SU-DHL-6 (cell line): ENCODE measurements at regions not wholly inside any gene's neighbourhood (a gene's known extent, or its start where the extent isn't known, plus 50 kb on each side); places are given as distances from the start of the nearest gene placed in this dataset.

Source experiments
- H2AFZ ChIP-seq: fragments of 200-600 bp; sonication (generic); 2 replicates; pipeline ENCODE4 v1.6.1; 2014; ENCODE audit warnings: low read depth, mild to moderate bottlenecking, moderate library complexity, mixed read lengths, antibody characterized with exemption, low read length; ENCODE audit not compliant: severe bottlenecking
- H3F3A ChIP-seq: fragments of 200-600 bp; shearing (Covaris generic); 2 replicates; pipeline ENCODE4 v1.6.0; 2016; ENCODE audit warnings: antibody characterized with exemption, mild to moderate bottlenecking; ENCODE audit not compliant: insufficient read depth
- H3K27ac ChIP-seq: fragments of 200-600 bp; sonication (generic); 2 replicates; pipeline ENCODE4 v1.5.1; 2016; ENCODE audit warnings: low read depth, mild to moderate bottlenecking, low read length, moderate library complexity, mixed read lengths
- H3K27me3 ChIP-seq: fragments of 200-600 bp; sonication (generic), shearing (Covaris generic); 2 replicates; pipeline ENCODE4 v1.6.0; 2014; ENCODE audit warnings: mild to moderate bottlenecking, low read length
- H3K36me3 ChIP-seq: fragments of 200-600 bp; sonication (generic); 2 replicates; pipeline ENCODE4 v1.6.1; 2014; ENCODE audit warnings: mild to moderate bottlenecking, low read length, mixed read lengths
- H3K4me2 ChIP-seq: fragments of 300-600, 200-600 bp; shearing (Covaris generic), sonication (generic); 2 replicates; pipeline ENCODE4 v1.6.0; 2014; ENCODE audit warnings: low read length, low read depth, mild to moderate bottlenecking; ENCODE audit not compliant: poor library complexity, severe bottlenecking
- H3K4me3 ChIP-seq: fragments of 200-600 bp; sonication (generic); 2 replicates; pipeline ENCODE4 v1.5.1; 2014; ENCODE audit warnings: antibody characterized with exemption, low read length, mild to moderate bottlenecking, mixed read lengths; ENCODE audit not compliant: insufficient read depth, poor library complexity, severe bottlenecking
- H3K79me2 ChIP-seq: fragments of 200-600 bp; sonication (generic); 2 replicates; pipeline ENCODE4 v1.6.1; 2014; ENCODE audit warnings: mild to moderate bottlenecking, low read length, moderate library complexity; ENCODE audit not compliant: insufficient read depth
- H3K9ac ChIP-seq: fragments of 200-600 bp; sonication (generic); 2 replicates; pipeline ENCODE4 v1.7.0; 2014; ENCODE audit warnings: mild to moderate bottlenecking, low read length
- H3K9me2 ChIP-seq: fragments of 200-600 bp; sonication (generic); replicated peaks from 2 replicates; pipeline ENCODE4 v1.6.1; 2014; ENCODE audit warnings: low read length; ENCODE audit not compliant: insufficient read depth
- H3K9me3 ChIP-seq: fragments of 200-600 bp; sonication (generic); 2 replicates; pipeline ENCODE4 v1.6.1; 2014; ENCODE audit warnings: low read length, mixed read lengths; ENCODE audit not compliant: insufficient read depth
- H4K20me1 ChIP-seq: fragments of 200-600 bp; sonication (generic); 2 replicates; pipeline ENCODE4 v1.6.1; 2014; ENCODE audit warnings: low read depth, mild to moderate bottlenecking, antibody characterized with exemption, low read length, moderate library complexity, mixed read lengths
- CTCF ChIP-seq: fragments of 200-600 bp; sonication (generic); IDR thresholded peaks from one replicate; pipeline ENCODE4 v1.5.1; 2017; ENCODE audit warnings: antibody characterized with exemption, mild to moderate bottlenecking, low read length, moderate library complexity; ENCODE audit not compliant: insufficient read depth, poor library complexity, severe bottlenecking
- EZH2phosphoT487 ChIP-seq: fragments of 200-600 bp; sonication (generic), shearing (Covaris generic); conservative IDR thresholded peaks from 2 replicates; pipeline ENCODE4 v1.6.1; 2018; ENCODE audit warnings: mild to moderate bottlenecking, antibody characterized with exemption, low read length, moderate library complexity, mixed read lengths

- Histone ChIP-seq H3F3A (no peaks in the 10 kb centered on the region), H3K9me2 (no peaks in the 10 kb centered on the region), H3K36me3 (no peaks in the 10 kb centered on the region), H3K4me3 (no peak overlapping the region), H3K9ac (no peak overlapping the region), H3K4me2 (no peak overlapping the region), H4K20me1 (no peaks in the 10 kb centered on the region), H3K27me3 (no peaks in the 10 kb centered on the region), H3K79me2 (no peaks in the 10 kb centered on the region), H3K9me3 (no peaks in the 10 kb centered on the region), H2AFZ (peak overlapping the region; percentile 38), H3K27ac (no peak overlapping the region)
- TF ChIP-seq CTCF, result no peak
- TF ChIP-seq EZH2phosphoT487, result no peak
Observed at GRCh38 chr14:46464341-46464740, 187.2 kb downstream of the RPL10L start.

- Histone ChIP-seq H3K4me3 (no peak overlapping the region), H3K9me2 (no peaks in the 10 kb centered on the region), H3F3A (no peaks in the 10 kb centered on the region), H3K36me3 (no peaks in the 10 kb centered on the region), H3K27me3 (no peaks in the 10 kb centered on the region), H4K20me1 (no peaks in the 10 kb centered on the region), H2AFZ (no peak overlapping the region), H3K4me2 (no peak overlapping the region), H3K9ac (no peak overlapping the region), H3K9me3 (no peaks in the 10 kb centered on the region), H3K79me2 (no peaks in the 10 kb centered on the region), H3K27ac (no peak overlapping the region)
- TF ChIP-seq CTCF (no peak), EZH2phosphoT487 (no peak)
Observed at GRCh38 chr14:46451800-46452199, 199.8 kb downstream of the RPL10L start.

- H3K36me3 ChIP-seq, result no peaks in the 10 kb centered on the region
- no peaks in the 10 kb centered on the region for H3K9me2 ChIP-seq
- no peaks in the 10 kb centered on the region for H3K79me2 ChIP-seq
- no peaks in the 10 kb centered on the region for H4K20me1 ChIP-seq
- H3K27me3 ChIP-seq, result no peaks in the 10 kb centered on the region
- no peak overlapping the region for H3K4me2 ChIP-seq
- TF ChIP-seq CTCF (no peak), EZH2phosphoT487 (no peak)
- H3K4me3 ChIP-seq, result no peak overlapping the region
- H3K27ac ChIP-seq, result no peak overlapping the region
- H3F3A ChIP-seq, result no peaks in the 10 kb centered on the region
- no peak overlapping the region for H2AFZ ChIP-seq
- H3K9me3 ChIP-seq, result no peaks in the 10 kb centered on the region
- no peak overlapping the region for H3K9ac ChIP-seq
Observed at GRCh38 chr14:46444666-46445065, 206.9 kb downstream of the RPL10L start.

GRCh38 chr14:46433381-46433780, 218.2 kb downstream of the RPL10L start:
- H3K9ac ChIP-seq, result no peak overlapping the region

More at GRCh38 chr14:46433381-46433780, 218.2 kb downstream of the RPL10L start:
- Histone ChIP-seq H3K4me3 (no peak overlapping the region), H3K9me3 (no peaks in the 10 kb centered on the region; the same call in 1 of the 2 replicates), H3K4me2 (no peak overlapping the region), H2AFZ (no peak overlapping the region), H3K9me2 (no peaks in the 10 kb centered on the region), H3K36me3 (no peaks in the 10 kb centered on the region), H3K27me3 (no peaks in the 10 kb centered on the region), H3K79me2 (no peaks in the 10 kb centered on the region), H3K27ac (no peak overlapping the region), H3F3A (no peaks in the 10 kb centered on the region), H4K20me1 (no peaks in the 10 kb centered on the region)
- no peak for TF ChIP-seq EZH2phosphoT487
- TF ChIP-seq CTCF, result no peak
